Neural crest cell (in vitro differentiated cells): ENCODE measurements at regions not wholly inside any gene's neighbourhood (a gene's known extent, or its start where the extent isn't known, plus 50 kb on each side); places are given as distances from the start of the nearest gene placed in this dataset.

Experiments used
- DNase-seq: peaks from one replicate; pipeline ENCODE4 v3.0.0; 2021; ENCODE audit warnings: low read depth, mixed read lengths, low spot score
- H3K27ac Mint-ChIP-seq: one replicate; pipeline ENCODE4 v1.8.0; 2021; ENCODE audit warnings: mild to moderate bottlenecking, mixed read lengths; ENCODE audit not compliant: unreplicated experiment
- H3K27me3 Mint-ChIP-seq: 2 replicates; pipeline ENCODE4 v1.8.0; 2021; ENCODE audit warnings: low read depth, mild to moderate bottlenecking, mixed read lengths
- H3K36me3 Mint-ChIP-seq: 2 replicates; pipeline ENCODE4 v1.8.0; 2021; ENCODE audit warnings: low read depth, mild to moderate bottlenecking, mixed read lengths
- H3K4me1 Mint-ChIP-seq: 2 replicates; pipeline ENCODE4 v1.8.0; 2021; ENCODE audit warnings: mixed read lengths
- H3K4me3 Mint-ChIP-seq: one replicate; pipeline ENCODE4 v1.8.0; 2021; ENCODE audit warnings: mild to moderate bottlenecking, mixed read lengths
- H3K9me3 Mint-ChIP-seq: 2 replicates; pipeline ENCODE4 v1.8.0; 2021; ENCODE audit warnings: mixed read lengths
- TF ChIP-seq, protein P1 (sequence below): fragments of 200-600 bp; sonication (generic); conservative IDR thresholded peaks from 2 replicates; pipeline ENCODE4 v1.5.0; 2021; ENCODE audit warnings: antibody characterized with exemption, mild to moderate bottlenecking

DNA sequence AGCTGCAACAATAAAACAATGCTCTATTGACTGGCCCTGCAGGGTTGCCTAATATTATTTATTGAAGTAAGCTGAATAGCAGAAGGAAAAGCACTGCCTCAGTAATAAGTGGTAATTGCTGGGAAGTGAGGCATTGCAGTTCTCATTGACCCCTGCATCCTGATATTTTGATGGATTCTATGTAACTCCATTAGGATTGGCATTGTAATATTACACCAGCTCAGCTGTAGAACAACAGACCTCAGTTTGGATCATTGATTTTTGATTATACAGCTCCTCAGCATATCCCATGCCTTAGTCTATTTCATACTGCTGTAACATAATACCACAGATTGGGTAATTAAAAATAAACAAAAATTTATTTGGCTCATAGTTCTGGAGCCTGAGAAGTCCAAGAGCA is 650.6 kb upstream of the SALL1 start:
- H3K9me3 Mint-ChIP-seq: no peaks in the 10 kb centered on the region
- no peaks in the 10 kb centered on the region for H3K36me3 Mint-ChIP-seq
- no peak overlapping the region for H3K4me3 Mint-ChIP-seq
- no peaks in the 10 kb centered on the region for H3K4me1 Mint-ChIP-seq
- H3K27me3 Mint-ChIP-seq: no peaks in the 10 kb centered on the region
- H3K27ac Mint-ChIP-seq: no peak overlapping the region
- TF ChIP-seq, protein P1, sequence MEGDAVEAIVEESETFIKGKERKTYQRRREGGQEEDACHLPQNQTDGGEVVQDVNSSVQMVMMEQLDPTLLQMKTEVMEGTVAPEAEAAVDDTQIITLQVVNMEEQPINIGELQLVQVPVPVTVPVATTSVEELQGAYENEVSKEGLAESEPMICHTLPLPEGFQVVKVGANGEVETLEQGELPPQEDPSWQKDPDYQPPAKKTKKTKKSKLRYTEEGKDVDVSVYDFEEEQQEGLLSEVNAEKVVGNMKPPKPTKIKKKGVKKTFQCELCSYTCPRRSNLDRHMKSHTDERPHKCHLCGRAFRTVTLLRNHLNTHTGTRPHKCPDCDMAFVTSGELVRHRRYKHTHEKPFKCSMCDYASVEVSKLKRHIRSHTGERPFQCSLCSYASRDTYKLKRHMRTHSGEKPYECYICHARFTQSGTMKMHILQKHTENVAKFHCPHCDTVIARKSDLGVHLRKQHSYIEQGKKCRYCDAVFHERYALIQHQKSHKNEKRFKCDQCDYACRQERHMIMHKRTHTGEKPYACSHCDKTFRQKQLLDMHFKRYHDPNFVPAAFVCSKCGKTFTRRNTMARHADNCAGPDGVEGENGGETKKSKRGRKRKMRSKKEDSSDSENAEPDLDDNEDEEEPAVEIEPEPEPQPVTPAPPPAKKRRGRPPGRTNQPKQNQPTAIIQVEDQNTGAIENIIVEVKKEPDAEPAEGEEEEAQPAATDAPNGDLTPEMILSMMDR: no peak
- no peak for DNase-seq

DNA sequence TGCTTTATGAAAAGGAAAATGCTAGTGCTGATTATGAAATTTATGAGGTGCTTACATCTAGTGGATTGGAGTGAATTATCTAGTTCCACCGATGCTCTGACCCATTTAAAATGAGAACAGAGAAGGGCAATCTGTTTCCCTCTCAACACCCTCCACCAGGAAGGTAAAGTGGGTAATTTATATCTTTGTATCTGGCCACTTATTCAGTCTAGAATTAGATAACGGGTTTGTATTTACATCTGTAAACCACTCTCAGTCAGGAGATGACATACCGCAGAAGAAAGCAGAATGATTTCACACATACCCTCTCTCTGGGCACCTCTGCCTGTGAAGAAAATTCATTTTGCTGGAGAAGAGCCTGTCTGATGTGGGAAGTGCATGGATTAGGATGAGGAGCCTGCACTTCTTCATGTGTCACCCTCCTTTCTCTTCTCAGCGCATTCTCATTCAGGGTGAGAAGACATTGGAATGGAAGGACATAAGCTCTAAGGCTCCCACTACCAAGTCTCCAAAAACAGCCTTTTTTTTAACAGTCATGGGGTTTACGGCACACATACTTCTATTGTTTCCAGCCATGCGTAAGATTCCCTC is 646.7 kb upstream of the SALL1 start:
- no peaks in the 10 kb centered on the region for H3K9me3 Mint-ChIP-seq
- no peak overlapping the region for H3K4me3 Mint-ChIP-seq
- no peaks in the 10 kb centered on the region for H3K27me3 Mint-ChIP-seq
- no peaks in the 10 kb centered on the region for H3K36me3 Mint-ChIP-seq
- no peak for DNase-seq
- no peak overlapping the region for H3K27ac Mint-ChIP-seq
- TF ChIP-seq, protein P1: no peak
- peaks cover 4% of the 10 kb centered on the region for H3K4me1 Mint-ChIP-seq

DNA sequence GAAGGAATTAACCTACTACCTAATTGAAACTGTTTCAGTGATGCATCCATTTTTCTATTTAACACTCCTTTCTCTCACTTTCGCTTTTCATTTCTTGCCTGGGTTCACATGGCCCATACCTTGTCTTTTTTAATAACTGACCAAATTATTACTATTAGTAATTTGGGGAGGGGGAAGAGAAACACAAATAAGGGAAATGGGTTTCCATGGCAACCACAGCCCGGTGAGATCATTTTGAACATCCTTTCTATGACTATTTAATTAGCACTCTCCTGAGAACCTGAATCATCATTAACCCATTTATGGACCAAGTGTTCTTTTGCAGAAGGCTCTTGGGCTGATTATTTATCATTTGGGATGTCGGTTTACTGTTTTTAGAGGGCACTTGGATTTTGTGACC is 628.2 kb upstream of the SALL1 start:
- Mint-ChIP-seq H3K27me3 (peaks cover 6% of the 10 kb centered on the region), H3K4me3 (no peak overlapping the region), H3K4me1 (no peaks in the 10 kb centered on the region), H3K27ac (no peak overlapping the region), H3K36me3 (no peaks in the 10 kb centered on the region), H3K9me3 (no peaks in the 10 kb centered on the region)
- TF ChIP-seq, protein P1: no peak
- no peak for DNase-seq

DNA sequence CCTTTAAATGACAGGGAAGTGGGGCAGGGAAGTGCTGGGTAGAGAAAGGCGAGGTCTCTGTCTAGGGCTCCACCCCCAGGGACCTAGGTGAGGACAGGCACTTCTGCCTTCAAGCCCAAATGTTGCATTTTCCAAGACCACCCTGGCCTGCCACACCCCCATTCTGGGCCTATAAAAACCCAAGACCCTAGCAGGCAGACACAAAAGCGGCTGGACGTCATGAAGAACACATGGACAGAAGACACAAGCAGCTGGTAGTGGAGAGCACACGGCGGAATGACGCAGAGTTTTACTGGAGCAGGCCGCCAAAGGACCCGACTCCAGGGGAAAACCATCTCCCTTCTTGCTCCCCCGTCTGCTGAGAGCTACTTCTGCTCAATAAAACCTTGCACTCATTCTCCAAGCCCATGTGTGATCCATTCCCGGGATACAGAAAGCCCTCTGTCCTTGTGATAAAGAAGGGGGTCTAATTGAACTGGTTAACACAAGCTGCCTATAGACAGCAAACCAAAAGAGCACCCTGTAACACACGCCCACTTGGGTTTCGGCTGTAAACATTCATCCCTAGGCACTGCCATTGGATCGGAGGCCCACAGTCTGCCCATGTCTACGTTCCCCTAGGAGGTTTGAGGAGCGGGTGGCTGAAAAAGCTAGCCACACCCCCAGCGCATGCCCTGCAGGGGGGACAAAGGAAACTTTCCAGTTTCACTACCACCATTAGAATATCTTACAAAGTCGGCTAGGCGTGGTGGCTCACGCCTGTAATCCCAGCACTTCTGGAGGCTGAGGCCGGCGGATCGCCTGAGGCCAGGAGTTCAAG is 622.2 kb upstream of the SALL1 start:
- peaks cover 4% of the 10 kb centered on the region for H3K27me3 Mint-ChIP-seq
- no peak overlapping the region for H3K4me3 Mint-ChIP-seq
- no peak for DNase-seq
- H3K9me3 Mint-ChIP-seq: no peaks in the 10 kb centered on the region
- H3K4me1 Mint-ChIP-seq: peaks cover 13% of the 10 kb centered on the region
- H3K36me3 Mint-ChIP-seq: no peaks in the 10 kb centered on the region
- TF ChIP-seq, protein P1: no peak
- H3K27ac Mint-ChIP-seq: peak overlapping the region; percentile 84

DNA sequence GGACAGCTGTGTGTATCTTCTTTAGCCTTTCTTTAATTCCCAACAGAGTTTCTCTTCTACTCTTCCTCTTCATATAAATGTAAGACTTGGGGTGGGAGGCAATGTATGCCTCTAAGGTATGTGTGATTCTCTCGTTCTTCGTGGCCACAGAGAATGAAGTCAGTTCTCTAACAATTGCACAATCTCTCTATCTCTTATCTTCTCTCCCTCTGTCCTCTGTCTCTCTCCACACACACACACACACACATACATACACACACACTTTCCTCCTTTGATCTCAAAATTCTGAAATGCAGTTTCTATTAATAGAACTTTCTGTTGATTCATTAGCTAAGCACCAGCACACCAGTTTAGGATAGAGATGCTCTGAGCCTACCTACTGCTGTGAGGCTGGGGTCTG is 615.7 kb upstream of the SALL1 start:
- Mint-ChIP-seq H3K4me3 (no peak overlapping the region), H3K27ac (no peak overlapping the region), H3K4me1 (peaks cover 32% of the 10 kb centered on the region), H3K27me3 (no peaks in the 10 kb centered on the region), H3K9me3 (no peaks in the 10 kb centered on the region), H3K36me3 (no peaks in the 10 kb centered on the region)
- no peak for DNase-seq
- TF ChIP-seq, protein P1: no peak
